Fibroblast of the aortic adventitia (primary cell): ENCODE measurements at regions not wholly inside any gene's neighbourhood (a gene's known extent, or its start where the extent isn't known, plus 50 kb on each side); places are given as distances from the start of the nearest gene placed in this dataset.

Source experiments
- DNase-seq: peaks from one replicate; pipeline ENCODE4 v3.0.0-alpha.2; 2010; ENCODE audit warnings: low read depth
- H3K4me3 ChIP-seq: 2 replicates; pipeline ENCODE4 v1.5.1; 2011; ENCODE audit warnings: low read depth, mild to moderate bottlenecking, control low read depth, low read length, moderate library complexity
- CTCF ChIP-seq: IDR thresholded peaks from 2 replicates; pipeline ENCODE4 v1.5.1; 2011; ENCODE audit warnings: mild to moderate bottlenecking, low read length, control low read depth, inconsistent platforms; ENCODE audit not compliant: insufficient read depth

DNA sequence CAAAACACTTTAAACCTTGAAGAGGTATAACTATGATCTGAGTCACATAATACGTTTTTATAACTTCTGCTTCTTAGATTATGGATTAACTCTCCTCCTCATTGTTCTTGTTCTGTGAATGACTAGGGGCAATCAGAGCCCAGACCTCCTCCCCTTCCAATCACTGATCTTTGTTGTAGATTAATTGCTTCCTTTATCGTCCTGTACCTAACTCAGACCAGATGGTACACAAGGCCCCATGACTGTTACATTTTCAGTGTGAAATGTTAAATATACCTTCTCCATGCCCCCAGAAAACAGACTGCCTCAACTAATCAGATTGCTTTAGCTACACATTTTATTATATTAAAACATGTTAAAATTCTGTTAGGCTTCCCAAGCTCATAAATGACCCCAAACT lies 211.7 kb downstream of the RNF152 start:
- no peak overlapping the region for H3K4me3 ChIP-seq
- no peak for DNase-seq
- TF ChIP-seq CTCF: no peak

DNA sequence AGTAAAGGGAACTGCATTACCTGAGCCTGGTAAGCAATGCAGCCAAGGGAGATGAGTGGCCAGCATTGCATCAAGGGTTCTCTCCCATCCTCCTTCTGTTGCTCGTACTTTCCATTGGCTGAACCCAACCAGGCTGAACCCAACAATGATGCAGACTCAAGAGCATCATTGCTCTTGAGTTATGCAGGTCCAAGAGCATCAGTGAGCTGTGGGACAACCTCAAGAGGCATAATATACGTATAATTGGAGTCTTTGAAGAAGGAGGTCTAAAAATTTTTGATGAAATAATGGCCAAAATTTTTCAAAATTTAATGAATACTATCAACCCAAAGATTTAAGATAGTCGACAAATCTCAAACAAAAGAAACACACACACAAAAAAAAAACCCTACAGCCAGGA lies 213.0 kb downstream of the RNF152 start:
- no peak for TF ChIP-seq CTCF
- DNase-seq: no peak
- H3K4me3 ChIP-seq: no peak overlapping the region

DNA sequence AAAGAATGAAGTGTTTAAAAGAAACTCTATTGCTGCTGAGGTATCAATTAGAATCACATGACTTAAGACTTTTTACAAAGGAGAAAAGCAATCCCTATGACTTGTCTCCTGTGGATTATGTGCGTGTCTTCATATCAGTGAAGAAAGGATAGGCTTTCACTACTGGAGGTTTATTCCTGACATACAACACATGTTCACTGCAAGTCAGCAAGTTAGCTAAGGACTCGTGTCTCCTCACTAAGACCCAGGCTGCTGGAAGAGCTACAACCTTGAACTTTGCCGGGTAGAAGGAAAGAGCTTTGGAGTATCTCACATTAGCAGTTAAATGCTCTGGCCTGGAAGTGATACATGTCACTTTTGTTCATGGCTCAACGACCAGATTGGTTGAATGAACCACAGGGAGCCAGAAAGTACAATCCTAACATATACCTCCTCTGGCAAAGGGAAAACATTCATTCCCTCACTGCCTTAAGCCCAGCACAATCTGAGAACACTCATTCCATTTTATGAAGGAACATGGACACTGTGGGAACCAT lies 215.3 kb downstream of the RNF152 start:
- H3K4me3 ChIP-seq: no peak overlapping the region
- no peak for TF ChIP-seq CTCF
- no peak for DNase-seq

DNA sequence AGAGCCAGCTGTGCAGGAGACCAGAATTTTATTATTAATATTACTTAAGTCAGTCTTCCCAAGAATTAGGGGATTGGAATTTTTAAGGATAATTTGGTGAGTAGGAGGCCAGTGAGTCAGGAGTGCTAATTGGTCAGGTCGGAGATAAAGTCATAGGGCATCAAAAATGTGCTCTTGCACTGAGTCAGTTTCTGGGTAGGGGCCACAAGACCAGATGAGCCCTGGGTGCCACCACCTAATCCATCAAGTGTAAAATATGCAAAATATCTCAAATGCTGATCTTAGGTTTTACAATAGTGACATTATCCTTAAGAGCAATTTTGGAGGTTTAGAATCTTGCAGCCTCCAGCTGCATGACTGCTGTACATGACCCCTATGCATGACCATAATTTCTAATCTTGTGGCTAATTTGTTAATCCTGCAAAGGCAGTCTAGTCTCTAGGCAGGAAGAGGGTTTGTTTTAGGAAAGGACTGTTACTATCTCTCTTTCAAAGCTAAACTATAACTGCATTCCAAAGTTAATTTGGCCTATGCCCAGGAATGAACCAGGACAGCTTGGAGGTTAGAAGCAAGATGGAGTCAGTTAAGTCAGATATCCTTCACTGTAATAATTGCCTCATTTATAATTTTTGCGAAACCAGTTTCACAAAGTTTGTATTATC lies 215.9 kb downstream of the RNF152 start:
- H3K4me3 ChIP-seq: no peak overlapping the region
- DNase-seq: peak; percentile 12
- no peak for TF ChIP-seq CTCF

- TF ChIP-seq CTCF: no peak
- peak; percentile 25 for DNase-seq
- H3K4me3 ChIP-seq: no peak overlapping the region
These were observed 223.5 kb downstream of the RNF152 start for GRCh38 chr18:61669320-61669719.

DNA sequence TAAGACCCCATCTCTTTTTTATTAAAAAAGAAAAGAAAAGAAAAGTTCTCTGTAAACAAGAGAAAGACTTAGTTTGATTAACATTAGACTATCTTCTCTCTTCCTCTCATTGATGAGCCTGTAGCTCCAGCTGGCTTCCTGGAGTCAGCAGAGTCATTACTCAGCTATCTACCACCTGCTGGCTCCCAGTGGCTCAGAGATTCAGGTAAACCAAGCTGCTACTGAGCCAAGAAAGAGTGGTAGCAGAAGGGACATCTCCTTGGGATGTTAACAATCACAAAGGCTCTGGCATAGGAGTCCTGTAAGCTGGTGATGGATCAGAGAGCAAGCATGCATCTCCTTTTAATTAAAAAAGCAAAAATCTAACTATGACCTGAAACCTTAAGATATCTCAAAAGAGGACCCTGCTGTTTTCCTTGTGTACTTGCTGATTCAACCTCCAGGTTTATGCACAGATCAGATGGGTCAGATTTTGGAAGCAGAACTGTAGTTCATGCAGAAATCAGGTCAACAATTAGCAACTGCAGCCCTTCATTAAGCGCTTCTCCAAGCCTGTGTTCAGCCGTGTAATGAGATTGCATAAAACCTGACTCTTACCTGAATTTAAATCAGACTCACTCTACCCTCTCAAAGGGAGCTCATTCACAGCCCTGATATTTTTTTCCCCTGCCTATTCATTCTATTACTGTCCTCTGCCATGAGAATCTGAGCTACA lies 225.8 kb downstream of the RNF152 start:
- no peak overlapping the region for H3K4me3 ChIP-seq
- no peak for TF ChIP-seq CTCF
- no peak for DNase-seq
